NCI-H1417 treated with DMSO at 0.1 percent for 48 hours (cell line): ENCODE measurements at regions not wholly inside any gene's neighbourhood (a gene's known extent, or its start where the extent isn't known, plus 50 kb on each side); places are given as distances from the start of the nearest gene placed in this dataset.
"Not testable (repeated sequence)": the region's sequence is repeated elsewhere in the genome, so short reads cannot be mapped to it uniquely, and the experiment has no call there.

Experiments used
- DNase-seq: peaks from one replicate; lab custom pipeline; 2025; lab: John Stamatoyannopoulos, UW

DNA sequence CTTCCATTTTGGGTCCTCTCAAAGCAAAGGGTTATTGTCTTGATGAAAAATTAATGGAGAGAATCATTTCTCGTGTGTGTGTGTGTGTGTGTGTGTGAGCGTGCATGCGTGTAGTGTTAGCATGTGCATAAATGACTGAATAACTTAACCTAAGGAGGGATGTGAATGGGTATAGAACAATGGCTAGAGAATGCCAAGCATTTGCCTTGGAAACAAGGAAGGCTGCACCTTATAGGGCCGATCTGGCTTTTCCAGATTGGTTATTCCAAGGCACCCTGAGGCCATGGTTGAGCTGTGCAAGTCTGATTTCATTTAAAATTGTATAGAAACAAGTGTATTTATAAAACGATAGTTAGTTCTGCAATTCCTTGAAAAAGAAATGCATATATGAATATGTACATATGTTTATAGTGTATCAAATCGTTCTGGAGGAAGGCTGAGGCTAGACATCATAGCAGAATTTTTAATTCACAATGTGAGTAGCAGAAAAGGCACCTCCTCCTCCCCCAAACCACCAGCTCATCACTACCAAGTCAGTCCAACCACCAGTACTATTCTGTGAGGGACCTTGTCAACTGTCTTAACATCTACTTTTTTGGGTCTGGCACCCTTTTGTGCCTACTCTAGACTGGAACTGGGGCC is 322.7 kb upstream of the ISX start:
- DNase-seq, result no peak

DNA sequence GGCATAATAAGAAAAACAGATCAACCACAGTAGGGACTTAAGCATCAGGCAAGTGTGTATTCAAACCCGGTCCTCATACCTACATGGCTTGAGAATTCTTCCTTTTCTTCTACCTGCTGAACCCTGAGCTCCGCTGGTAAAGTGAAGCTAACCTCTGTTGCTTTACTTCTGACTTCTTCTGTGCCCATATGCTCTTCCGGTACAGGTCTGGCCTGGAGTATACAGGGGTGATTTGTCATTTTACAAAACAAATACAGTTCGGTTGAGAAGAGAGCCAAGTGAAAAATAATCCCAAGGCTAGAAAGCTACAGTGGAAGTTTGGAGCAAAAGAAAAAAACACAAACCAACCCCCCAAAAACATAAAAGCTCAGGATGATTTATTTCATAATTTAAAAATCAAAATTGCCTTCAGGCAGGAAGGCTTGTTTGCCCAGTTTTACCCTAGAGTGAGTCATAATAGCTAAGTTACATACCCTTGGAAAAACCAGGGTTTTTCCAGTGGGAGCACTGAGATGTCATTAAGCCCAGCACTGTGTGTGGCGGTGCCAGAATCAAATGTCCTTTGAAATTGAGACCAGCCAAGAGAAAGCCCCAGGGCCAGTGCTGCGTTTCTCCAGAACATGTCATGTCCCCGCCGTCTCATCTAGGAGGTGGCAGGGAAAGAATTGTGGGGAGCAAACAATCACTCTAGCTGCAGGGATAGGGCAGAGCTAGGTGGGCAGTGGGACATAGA is 305.5 kb upstream of the ISX start:
- DNase-seq, result no peak

DNA sequence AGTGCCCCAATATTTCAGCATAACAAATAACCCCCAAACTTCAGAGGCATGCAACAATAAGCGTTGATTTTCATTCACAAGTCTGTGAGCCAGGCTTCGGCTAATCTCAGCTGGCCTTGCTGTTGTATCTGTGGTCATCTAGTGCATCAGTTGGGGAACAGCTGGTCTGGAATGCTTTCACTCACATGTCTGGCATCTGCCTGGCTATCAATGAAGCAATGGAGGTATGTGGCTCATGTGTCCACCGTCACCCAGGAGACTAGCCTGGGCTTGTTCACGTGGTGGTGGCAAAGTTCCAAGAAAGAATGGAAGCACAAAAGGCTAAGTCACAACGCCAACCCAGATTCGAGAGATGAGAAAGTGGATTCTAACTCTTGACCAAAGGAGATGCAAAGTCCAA is 304.8 kb upstream of the ISX start:
- no peak for DNase-seq

DNA sequence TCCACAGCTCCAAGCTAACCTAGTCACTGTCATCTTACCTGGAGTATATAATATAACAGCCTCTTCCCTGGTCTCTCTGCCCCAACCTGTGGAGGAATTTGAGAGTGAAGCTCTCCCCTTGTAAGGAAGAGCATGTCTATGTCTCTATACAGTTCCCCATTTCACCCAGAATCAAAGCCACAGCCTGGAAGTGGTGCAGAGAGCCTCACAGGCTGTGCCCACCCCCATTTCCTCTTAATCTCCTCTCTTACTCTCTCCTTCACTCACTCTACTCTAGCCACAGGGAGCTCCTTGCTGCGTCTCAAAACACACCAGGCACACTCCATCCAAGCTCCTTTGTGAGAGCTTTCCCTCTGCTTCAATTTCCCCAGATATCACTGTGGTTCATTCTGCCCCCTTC is 302.5 kb upstream of the ISX start:
- no peak for DNase-seq

DNA sequence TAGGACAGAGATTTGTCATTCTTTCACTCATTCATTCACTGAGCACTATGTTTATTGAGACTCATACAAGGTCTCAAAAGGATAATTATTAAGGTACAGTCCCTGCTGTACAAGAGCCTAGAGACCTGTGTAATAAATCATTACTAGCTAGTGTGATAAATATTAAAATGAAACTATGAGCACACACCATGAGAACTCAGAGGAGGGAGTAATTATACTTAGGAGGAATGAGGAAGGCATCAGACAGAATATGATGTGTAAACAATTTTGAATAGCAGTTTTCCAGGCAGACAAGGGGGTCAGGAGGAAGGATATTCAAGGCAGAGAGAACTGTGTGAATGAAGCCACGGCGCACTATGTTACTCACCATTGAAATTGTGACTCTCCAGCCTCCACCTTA is 300.8 kb upstream of the ISX start:
- DNase-seq, result no peak

DNA sequence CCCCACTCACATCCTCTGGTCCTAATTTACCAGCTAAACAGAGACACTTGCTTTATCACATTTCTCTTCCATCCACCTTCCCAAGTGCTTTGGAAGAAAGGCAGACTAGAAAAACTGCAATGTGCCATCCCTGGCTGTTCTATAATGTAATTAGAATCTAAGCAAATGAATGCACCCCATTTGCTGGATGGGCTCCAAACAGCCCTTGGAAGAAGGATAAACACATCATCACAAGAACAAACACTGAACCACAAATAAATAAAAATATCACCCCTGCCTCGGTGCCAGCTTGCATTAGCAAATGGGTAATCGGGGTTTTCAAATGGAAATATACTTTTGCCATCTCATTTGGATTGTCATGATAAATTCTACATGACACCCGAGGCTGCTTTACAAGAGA is 296.6 kb upstream of the ISX start:
- DNase-seq, result no peak

DNA sequence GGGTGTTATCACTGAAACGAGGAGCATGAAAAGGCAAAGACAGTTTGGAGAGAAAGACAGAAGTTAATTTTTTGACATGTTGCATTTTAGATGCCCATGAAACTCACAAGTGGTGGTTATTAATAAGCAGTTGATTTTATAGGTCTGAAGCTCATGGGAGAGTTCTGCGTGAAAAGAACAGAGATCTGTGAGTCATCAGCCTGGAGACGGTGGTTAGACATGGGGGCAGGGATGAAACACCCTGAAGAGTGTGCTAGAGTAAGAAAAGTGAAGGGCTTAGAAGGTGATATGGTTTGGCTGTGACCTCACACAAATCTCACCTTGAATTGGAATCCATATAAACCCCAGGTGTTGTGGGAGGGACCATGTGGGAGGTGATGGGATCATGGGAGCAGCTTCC is 289.1 kb upstream of the ISX start:
- DNase-seq, result no peak

DNA sequence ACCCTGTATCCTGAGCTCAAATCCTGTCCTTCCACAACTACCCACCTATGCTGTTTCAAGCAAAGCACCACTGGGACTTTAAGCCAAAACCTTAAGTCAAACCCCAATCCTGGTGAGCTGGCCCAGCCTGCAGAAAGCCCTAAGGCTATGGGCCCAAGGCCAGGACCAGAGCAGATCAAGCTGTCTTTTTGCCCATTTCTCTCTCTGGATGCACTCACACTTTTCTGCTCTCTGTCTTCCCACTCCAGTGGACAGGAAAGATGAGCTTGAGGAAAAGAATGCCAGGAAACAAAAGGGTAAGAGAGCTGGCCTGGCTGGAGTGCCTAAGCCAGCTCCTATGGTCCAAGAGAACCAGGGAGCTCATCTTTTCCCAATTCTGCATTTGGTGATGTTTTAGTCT is 284.3 kb upstream of the ISX start:
- no peak for DNase-seq

DNA sequence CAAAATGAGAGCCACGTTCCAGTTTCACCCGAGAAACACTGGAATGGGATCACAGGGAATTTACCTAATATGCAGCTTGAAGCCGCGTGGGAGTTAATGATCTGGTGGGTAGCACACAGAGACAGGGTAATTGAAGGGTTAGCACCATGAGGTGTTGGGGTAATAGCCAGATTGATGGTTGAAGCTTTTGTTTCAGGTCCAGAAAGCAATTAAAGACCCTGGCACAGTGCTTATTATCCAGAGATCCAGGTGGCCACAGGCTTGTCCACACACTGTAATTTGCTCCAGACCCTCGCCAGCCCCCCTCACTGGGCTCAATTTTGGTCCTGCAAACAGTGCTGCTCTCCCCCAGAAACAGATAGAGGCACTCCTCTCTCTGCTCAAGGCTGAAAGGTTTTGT is 282.5 kb upstream of the ISX start:
- no peak for DNase-seq

DNA sequence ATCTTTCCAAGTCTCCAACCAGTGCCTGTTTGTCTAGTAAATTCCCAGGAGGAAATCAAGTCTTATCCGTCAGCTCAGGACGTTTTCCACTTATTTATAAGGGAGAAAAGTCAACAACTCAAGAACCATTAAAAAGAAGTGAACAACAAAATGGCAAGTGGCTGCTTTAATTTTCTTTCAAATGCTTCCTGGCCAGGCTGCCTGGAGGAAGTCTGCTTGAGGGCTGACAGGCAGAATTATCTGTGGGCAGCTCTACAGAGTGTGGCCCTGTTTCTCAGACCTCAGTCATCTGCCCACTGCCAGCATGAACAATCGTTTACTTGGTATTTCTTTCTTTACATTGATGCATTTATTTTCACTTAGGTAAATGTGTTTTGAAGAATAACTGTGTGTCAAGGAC is 281.9 kb upstream of the ISX start:
- DNase-seq, result no peak

DNA sequence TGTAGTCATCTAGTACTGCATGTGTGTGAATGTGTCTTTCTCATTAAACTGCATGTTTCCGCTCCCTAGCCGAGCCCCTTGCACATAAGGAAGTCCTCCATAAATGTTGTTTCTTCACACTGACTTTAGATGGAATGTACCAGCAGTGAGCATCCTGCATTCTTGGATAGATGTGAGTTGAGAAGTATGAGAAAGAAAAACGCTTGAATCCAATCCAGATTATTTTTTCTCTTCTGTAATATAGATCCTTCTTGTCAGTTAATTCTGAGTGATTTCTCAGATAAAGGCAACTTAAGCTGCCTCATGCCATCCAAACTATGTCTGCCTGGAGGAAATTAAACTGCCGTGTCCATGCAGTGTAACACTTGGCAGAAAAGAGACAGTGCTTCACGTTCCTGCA is 268.1 kb upstream of the ISX start:
- DNase-seq, result no peak

DNA sequence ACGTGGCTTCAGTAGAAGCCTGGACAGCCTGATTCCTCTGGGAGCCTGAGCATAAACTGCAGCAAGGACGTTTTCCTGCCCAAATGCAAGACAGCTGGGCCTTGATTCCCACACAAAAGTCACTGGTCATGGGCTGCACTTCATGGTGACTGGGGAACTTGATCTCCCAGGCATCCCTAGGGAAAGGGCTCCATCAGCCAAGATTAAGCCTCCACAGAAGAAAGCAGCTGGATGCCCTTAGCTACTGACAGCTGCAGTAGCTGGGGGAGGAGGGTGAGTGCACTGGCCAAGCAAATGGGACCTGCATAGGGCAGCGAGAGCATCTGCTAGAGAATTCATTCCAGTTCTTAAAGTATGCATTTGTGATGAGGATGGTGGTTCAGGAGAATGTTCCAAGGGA is 267.4 kb upstream of the ISX start:
- no peak for DNase-seq

DNA sequence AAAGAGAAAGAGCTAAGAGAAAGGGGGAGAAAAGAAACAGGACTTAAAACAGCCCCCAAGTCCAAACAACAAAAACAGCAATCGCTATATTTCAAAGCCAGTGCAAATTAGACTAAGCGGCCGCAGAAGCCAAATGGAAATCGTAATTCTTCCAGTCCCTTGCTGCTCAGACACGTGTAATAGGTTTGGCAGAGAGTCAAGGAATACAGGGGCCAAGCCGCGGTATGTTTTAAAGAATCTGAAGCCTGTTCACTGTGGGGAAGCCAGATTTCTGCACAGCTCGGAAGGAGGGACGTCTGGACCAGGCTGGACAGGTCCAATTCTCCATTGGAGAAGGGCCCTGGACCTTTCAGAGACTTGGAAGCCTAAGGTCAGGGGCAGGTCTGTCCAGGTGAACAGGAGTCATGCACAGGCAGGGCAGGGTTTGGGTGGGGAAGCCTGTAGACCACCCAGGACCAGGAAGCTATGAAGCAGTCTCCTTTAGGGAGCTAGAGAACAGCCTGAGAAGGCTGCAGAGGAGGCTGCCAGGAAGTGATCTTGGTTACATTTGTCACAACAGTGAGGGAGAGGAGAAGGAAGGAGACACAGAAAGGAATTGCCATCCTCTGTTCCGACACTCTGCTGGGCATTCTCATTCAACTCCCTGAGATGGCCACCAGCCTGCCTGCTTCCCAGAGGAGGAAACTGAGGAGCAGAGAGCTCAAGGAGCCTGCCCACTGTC is 265.5 kb upstream of the ISX start:
- no peak for DNase-seq

DNA sequence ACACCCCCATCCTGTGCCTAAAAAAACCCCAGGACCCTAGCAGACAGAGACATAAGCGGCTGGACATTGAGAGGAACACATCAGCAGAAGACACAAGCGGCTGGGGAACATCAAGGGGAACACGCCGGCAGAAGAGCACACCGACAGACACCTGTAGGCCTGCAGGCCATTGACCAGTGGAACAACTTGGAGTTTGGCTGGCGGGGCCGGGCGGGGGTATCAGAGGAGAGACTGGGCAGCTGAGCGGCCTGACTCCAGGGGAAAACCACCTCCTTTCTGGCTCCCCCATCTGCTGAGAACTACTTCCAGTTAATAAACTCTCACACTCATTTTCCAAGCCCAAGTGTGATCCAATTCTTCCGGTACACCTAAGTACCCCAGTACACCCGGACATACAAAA is 264.7 kb upstream of the ISX start:
- DNase-seq, result no peak

DNA sequence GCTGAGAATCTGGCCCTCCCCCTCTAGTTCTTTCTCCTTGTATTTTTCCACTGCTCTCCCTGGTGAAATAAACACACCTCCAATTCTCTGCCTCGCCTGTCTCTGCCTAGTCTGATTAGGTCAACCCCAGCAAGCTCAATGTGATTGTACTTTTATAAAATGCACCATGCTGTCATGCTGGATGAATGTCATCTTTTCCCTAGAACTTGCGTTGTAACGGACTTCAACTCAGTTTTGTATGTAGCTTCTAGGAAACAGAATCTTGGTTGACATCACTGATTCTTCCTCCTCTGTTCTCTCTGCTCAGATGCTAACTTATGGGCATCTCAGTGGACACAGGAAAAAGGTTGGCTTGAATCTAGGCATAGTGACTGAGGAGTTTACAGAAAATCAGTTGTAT is 261.9 kb upstream of the ISX start:
- DNase-seq, result no peak

DNA sequence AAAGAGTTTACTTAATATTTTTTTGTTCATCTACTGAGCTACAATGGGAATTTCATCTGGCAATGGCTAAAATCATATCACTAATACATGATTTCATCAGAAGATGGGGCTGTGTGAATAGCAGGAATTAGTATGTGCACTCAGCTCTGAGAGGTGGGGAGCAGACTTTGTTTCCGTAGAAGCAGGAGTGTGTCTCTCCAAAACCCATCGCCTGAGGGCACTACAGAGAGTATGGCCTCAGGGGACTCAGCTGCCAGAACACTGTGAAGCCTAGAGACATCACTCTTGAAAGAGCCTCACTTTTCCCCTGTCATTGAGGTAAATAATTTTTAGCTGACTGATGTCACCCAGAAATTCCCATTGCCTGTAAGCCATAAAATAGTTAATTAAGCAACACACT is 261.4 kb upstream of the ISX start:
- DNase-seq, result no peak

DNA sequence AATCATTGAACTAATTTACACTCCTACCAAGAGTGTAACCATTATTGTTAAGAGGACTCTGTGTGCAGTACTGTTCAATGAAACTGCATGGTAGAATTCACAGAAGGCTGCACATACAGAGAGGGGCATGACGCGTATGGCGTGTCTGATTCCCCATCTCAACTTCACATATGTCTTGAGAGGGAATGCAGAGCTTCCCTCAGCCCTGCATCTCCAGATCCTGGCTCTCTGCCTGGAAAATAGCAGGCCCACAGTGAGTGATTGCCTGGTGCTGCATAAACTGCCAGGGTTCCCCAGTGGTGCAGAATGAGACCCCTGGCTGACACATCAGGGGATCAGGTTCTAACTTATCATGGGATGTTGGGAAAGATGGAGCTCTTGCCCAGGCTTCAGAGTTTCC is 260.2 kb upstream of the ISX start:
- no peak for DNase-seq

DNA sequence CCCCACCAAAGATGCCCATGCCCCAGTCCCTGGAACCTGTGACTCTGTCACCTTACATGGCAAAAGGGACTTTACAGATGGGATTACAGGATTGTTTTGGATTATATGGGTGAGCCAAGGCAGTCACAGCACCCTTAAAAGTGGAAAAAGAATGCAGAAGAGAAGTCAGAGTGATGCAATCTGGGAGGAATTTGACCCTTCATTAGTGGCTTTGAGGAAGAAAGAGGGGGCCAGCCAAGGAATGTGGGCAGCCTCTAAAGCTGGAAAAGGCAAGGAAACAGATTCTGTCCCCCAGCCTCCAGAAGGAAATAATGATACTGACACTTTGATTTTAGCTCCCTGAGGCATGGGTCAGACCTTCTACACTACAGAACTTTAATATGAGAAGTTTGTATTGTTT is 257.3 kb upstream of the ISX start:
- DNase-seq, result no peak

DNA sequence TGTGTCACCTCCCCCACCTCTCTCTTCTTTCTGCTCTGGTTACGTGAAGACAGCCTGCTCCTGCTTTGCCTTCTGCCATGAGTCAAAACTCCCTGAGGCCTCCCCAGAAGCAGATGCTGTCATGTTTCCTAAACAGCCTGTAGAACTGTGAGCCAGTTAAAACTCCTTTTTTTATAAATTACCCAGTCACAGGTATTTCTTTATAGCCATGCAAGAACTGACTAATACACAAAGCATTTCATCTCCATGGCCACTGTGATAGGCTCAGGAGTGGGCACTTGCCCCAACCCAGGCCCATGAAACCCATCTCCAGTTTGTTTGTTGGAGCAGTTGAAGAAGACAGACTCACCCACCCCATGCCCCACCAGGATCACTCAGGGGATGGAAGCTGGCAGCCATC is 253.3 kb upstream of the ISX start:
- DNase-seq, result no peak

DNA sequence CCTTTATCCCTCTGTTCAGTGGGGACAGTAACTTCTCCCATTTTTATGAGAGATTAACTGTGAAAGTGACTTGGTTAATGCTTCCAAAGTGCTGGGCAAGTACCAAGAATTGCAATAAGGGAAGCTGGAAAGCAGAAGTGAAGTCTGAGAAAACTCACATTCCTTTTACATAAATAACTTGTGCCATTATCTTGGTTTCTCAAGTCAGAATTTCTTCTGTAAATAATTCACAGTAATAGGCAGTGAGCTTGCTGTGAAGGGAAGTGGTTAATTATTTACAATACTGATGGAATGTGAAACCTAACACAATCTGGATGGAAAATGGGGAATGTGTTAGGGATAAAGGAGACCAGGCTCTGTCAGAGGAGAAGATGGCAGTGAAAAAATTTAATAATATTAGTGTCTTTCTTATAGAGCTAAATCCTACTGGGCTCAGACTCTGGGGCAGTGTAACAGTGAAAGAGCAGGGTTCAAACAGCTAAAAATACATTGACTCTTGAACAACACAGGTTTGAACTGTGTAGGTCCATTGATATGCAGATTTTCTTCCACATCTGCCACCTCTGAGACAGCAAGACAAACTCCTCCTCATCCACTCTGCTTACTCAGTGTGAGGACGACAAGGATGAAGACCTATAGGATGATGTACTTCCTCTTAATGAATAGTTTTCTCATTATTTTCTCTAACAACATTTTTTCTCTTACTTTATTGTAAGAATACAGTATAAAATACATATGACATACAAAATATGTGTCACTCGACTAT is 251.5 kb upstream of the ISX start:
- DNase-seq, result no peak

DNA sequence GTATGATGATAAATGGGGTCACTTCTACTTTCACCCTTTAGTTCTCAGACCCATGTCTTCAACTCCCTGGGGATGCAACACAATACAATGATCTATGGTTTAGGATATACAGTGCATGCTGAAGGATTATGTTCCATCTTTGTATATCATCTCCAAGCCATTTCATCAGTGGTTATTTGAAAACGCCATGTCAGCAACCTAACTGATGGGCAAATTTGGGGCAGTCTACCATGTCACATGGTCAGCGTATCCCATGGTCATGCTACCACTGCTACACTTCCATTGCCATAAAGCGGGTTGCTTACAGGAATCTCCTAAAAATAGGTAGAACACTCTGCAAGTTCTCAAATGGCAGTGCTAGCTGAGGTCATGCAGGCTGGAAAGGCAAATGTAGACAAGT is 236.5 kb upstream of the ISX start:
- no peak for DNase-seq

DNA sequence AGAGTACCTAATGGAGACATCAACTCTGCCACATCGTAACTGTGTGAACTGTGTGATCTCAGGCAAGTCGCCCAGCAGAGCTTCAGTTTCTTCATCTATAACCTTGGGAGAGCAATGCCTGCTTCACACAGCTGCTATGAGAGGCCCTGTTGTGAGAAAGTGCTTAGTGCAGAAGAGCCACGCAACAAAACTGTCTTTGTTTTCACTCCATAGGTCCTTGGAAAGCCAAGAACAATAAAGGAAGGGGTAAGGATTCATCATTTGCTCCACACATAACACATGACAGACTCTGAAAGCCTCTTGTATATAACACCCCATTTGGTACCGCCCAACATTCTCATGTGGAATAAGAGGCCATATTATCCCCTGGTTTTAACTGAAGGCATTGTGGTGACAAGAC is 231.9 kb upstream of the ISX start:
- DNase-seq, result no peak

DNA sequence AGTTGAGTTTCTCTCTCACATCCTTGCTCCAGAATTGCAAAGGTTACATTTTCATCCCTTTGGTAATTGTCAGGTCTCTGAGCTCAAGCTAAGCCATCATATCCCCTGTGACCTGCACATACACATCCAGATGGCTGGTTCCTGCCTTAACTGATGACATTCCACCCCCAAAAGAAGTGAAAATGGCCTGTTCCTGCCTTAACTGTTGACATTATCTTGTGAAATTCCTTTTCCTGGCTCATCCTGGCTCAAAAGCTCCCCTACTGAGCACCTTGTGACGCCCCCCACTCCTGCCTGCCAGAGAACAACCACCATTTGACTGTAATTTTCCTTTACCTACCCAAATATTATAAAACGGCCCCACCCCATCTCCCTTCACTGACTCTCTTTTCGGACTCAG is 231.4 kb upstream of the ISX start:
- not testable (repeated sequence) for DNase-seq
